ENCODE measurements at regions not wholly inside any gene's neighbourhood (a gene's known extent, or its start where the extent isn't known, plus 50 kb on each side); places are given as distances from the start of the nearest gene placed in this dataset.

DNA sequence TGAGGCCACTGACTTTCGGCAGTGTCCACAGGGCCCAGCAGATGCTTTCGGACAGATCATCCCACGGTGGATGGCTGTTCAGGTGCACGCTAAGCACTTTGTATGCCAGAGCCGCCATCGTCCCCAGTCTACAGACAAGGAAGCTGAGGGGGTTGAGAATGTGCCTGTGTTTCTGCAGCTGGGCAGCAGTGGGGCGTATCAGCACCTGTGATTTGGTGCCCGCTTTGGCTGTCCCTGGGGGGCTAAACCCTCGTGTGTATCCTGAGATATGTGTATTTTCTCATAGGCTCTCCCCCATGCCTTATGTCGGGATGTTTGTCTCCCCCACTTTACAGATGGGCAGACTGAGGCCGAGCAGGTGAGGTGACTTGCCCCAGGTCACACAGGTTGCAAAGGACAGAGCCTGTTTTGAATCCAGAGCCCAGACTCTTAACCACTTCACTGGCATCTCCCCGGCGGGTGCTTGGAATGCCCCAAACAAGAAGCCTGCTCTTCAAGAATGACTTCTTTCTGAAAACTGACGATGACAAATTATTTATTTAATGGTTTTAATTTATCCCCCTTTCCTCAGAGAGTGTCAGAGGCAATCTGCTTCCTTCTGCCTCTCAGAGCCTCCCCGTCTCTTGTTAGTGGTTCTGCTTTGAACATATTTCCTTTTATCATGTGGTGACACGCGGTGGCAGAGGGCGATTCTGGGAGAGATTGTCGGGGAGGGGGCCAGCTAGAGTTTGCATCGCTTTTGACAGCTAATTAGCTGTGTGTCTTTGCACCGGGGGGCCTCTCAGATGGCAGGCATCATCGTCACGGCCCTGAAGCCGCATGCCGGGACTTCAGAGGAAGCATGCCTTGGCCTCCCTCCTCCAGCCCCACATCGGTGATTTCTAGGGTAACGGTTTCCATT lies 149.6 kb upstream of the CIBAR2 start:
- no peak overlapping the region for H3K4me2 ChIP-seq (ENCODE audit: insufficient read depth, insufficient read length, low read length)
- H4K5ac ChIP-seq (ENCODE audit: insufficient read length, low read depth, low read length), result no peak overlapping the region
- no peaks in the 10 kb centered on the region for H3K9me3 ChIP-seq (ENCODE audit: control insufficient read depth, low read depth, low read length)
- no peak overlapping the region for H3K27ac ChIP-seq (ENCODE audit: insufficient read length, low read depth, low read length)
- no peaks in the 10 kb centered on the region for H3K23me2 ChIP-seq (ENCODE audit: insufficient read length, low read depth, low read length, poor library complexity, severe bottlenecking)
- H3K79me2 ChIP-seq (ENCODE audit: insufficient read depth, low read length), result no peaks in the 10 kb centered on the region
- H2BK12ac ChIP-seq (ENCODE audit: insufficient read length, low read depth, low read length), result no peak overlapping the region
- H2BK15ac ChIP-seq (ENCODE audit: low read depth, low read length), result no peak overlapping the region
- H3T11ph ChIP-seq (ENCODE audit: low read length), result no peak overlapping the region
- H3K27me3 ChIP-seq (ENCODE audit: insufficient read depth, low read length), result no peaks in the 10 kb centered on the region
- H3K14ac ChIP-seq (ENCODE audit: insufficient read depth, low read length), result no peak overlapping the region
- no peak overlapping the region for H2BK20ac ChIP-seq (ENCODE audit: low read depth, low read length, poor library complexity, severe bottlenecking)
- no peak overlapping the region for H2AK5ac ChIP-seq (ENCODE audit: insufficient read length, low read length)
- TF ChIP-seq, protein P1, sequence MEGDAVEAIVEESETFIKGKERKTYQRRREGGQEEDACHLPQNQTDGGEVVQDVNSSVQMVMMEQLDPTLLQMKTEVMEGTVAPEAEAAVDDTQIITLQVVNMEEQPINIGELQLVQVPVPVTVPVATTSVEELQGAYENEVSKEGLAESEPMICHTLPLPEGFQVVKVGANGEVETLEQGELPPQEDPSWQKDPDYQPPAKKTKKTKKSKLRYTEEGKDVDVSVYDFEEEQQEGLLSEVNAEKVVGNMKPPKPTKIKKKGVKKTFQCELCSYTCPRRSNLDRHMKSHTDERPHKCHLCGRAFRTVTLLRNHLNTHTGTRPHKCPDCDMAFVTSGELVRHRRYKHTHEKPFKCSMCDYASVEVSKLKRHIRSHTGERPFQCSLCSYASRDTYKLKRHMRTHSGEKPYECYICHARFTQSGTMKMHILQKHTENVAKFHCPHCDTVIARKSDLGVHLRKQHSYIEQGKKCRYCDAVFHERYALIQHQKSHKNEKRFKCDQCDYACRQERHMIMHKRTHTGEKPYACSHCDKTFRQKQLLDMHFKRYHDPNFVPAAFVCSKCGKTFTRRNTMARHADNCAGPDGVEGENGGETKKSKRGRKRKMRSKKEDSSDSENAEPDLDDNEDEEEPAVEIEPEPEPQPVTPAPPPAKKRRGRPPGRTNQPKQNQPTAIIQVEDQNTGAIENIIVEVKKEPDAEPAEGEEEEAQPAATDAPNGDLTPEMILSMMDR (conservative IDR thresholded peaks at IDR 0.05), result no peak
- no peak overlapping the region for H2BK5ac ChIP-seq (ENCODE audit: insufficient read length, low read length)
- no CpG with 5 or more reads among the region's 27 CpGs for WGBS (ENCODE audit: extremely low coverage, insufficient read length, low lambda C conversion rate)
- H3K9ac ChIP-seq (ENCODE audit: extremely low read depth, insufficient read length, low read length), result no peak overlapping the region
- Mint-ChIP-seq H3K4me3 (no peak overlapping the region), H3K9me3 (no peaks in the 10 kb centered on the region), H3K4me1 (peaks cover 0 to 15% of the 10 kb centered on the region in 2 experiments; a peak in 2 of 4 replicates), H3K36me3 (ENCODE audit: insufficient read depth in 1 of 3, low read depth in 3 of 3) (no peaks in the 10 kb centered on the region; a peak in 1 of 7 replicates), H3K27me3 (ENCODE audit: low read depth) (no peaks in the 10 kb centered on the region; the same call in 1 of the 2 replicates), H3K27ac (no peak overlapping the region)
- no peak for DNase-seq
- H2BK120ac ChIP-seq (ENCODE audit: low read depth, low read length, poor library complexity, severe bottlenecking), result no peak overlapping the region
- no peak overlapping the region for H3K23ac ChIP-seq (ENCODE audit: insufficient read length, low read depth, low read length)
- no peak overlapping the region for H3K18ac ChIP-seq (ENCODE audit: insufficient read length, low read depth, low read length)
- no peaks in the 10 kb centered on the region for H3K79me1 ChIP-seq (ENCODE audit: insufficient read depth, low read depth, low read length, poor library complexity, severe bottlenecking)
- no peak overlapping the region for H3K4ac ChIP-seq (ENCODE audit: low read depth, low read length)
- H3K56ac ChIP-seq (ENCODE audit: insufficient read length, low read depth, low read length), result no peak overlapping the region
- no peak overlapping the region for H4K91ac ChIP-seq (ENCODE audit: insufficient read length, low read depth, low read length)
- no peaks in the 10 kb centered on the region for H3K4me1 ChIP-seq (ENCODE audit: insufficient read depth, low read length)
- H4K20me1 ChIP-seq (ENCODE audit: control insufficient read depth, insufficient read depth, insufficient read length), result no peaks in the 10 kb centered on the region
- H4K8ac ChIP-seq (replicated peaks; ENCODE audit: insufficient read length, low read depth, low read length), result no peak overlapping the region
- H2AFZ ChIP-seq (ENCODE audit: low read length), result no peak overlapping the region

Data from H9 (cell line).